ENCODE measurements at regions not wholly inside any gene's neighbourhood (a gene's known extent, or its start where the extent isn't known, plus 50 kb on each side); places are given as distances from the start of the nearest gene placed in this dataset.

- Histone ChIP-seq H3K4me1 (ENCODE audit: control insufficient read depth, insufficient read depth, low read length) (peaks cover 2% of the 10 kb centered on the region; the same call in 1 of the 2 replicates), H4K91ac (ENCODE audit: insufficient read depth, low read depth, low read length) (no peak overlapping the region), H3K9me1 (ENCODE audit: insufficient read depth, low read length) (peaks cover 4% of the 10 kb centered on the region; the same call in 1 of the 2 replicates), H4K5ac (ENCODE audit: low read depth, low read length) (no peak overlapping the region), H2AK5ac (ENCODE audit: low read depth, low read length) (no peak overlapping the region), H3K36me3 (ENCODE audit: control insufficient read depth, insufficient read depth, low read length) (no peaks in the 10 kb centered on the region), H4K20me1 (ENCODE audit: insufficient read depth, low read length) (no peaks in the 10 kb centered on the region), H3K27me3 (ENCODE audit: control insufficient read depth, insufficient read depth, low read length) (no peaks in the 10 kb centered on the region; the same call in 1 of the 2 replicates), H2AFZ (replicated peaks; ENCODE audit: low read length, poor library complexity) (no peak overlapping the region), H2BK120ac (ENCODE audit: low read depth, low read length) (no peak overlapping the region), H3K23ac (ENCODE audit: low read depth, low read length) (no peak overlapping the region), H2BK15ac (ENCODE audit: low read depth, low read length) (no peak overlapping the region), H3K4me2 (ENCODE audit: low read depth, low read length) (no peak overlapping the region), H3K18ac (ENCODE audit: low read depth, low read length) (no peak overlapping the region), H2BK5ac (ENCODE audit: low read depth, low read length, poor library complexity, severe bottlenecking) (no peak overlapping the region), H4K8ac (ENCODE audit: low read depth in 2 of 2, low read length in 2 of 2) (no peak overlapping the region), H3K14ac (replicated peaks; ENCODE audit: low read depth, low read length) (no peak overlapping the region), H3K56ac (ENCODE audit: extremely low read depth, insufficient read depth, low read length) (no peak overlapping the region), H2AK9ac (replicated peaks; ENCODE audit: low read depth, low read length, poor library complexity) (no peak overlapping the region), H3K4ac (ENCODE audit: low read depth, low read length) (no peak overlapping the region), H3K27ac (ENCODE audit: insufficient read depth, low read length) (no peak overlapping the region), H3K79me1 (ENCODE audit: low read depth in 1 of 2, low read length in 2 of 2) (no peaks in the 10 kb centered on the region), H3K4me3 (ENCODE audit: insufficient read depth, low read depth, low read length) (no peak overlapping the region), H2BK20ac (ENCODE audit: low read depth, low read length) (no peak overlapping the region), H3K9ac (ENCODE audit: low read depth, low read length) (no peak overlapping the region), H3K9me3 (ENCODE audit: control insufficient read depth, insufficient read depth, low read length) (no peaks in the 10 kb centered on the region)
- in situ Hi-C loops (cut with MboI; ENCODE audit: low sequenced_read_pairs): no loop called here
- ChIA-PET CTCF (no interaction called here), POLR2A (ENCODE audit: unreplicated experiment) (no interaction called here)
- TF ChIP-seq RAD21 (IDR thresholded peaks at IDR 0.05; ENCODE audit: low read length): no peak
- TF ChIP-seq POLR2A (IDR thresholded peaks at IDR 0.05; ENCODE audit: low read depth, low read length): no peak
- TF ChIP-seq RFX5 (IDR thresholded peaks at IDR 0.05; ENCODE audit: low read depth, low read length): no peak
- no peak for TF ChIP-seq MXI1 (IDR thresholded peaks at IDR 0.05; ENCODE audit: borderline replicate concordance, low read depth, low read length)
- no peak for TF ChIP-seq BHLHE40 (IDR thresholded peaks at IDR 0.05; ENCODE audit: low read depth, low read length)
- no peak for TF ChIP-seq CEBPB (IDR thresholded peaks at IDR 0.05; ENCODE audit: low read depth, low read length)
- no peak for TF ChIP-seq CHD1 (IDR thresholded peaks at IDR 0.05; ENCODE audit: low read depth, low read length)
- TF ChIP-seq RCOR1 (IDR thresholded peaks at IDR 0.05; ENCODE audit: insufficient replicate concordance, low read length): no peak
- TF ChIP-seq, protein P1, sequence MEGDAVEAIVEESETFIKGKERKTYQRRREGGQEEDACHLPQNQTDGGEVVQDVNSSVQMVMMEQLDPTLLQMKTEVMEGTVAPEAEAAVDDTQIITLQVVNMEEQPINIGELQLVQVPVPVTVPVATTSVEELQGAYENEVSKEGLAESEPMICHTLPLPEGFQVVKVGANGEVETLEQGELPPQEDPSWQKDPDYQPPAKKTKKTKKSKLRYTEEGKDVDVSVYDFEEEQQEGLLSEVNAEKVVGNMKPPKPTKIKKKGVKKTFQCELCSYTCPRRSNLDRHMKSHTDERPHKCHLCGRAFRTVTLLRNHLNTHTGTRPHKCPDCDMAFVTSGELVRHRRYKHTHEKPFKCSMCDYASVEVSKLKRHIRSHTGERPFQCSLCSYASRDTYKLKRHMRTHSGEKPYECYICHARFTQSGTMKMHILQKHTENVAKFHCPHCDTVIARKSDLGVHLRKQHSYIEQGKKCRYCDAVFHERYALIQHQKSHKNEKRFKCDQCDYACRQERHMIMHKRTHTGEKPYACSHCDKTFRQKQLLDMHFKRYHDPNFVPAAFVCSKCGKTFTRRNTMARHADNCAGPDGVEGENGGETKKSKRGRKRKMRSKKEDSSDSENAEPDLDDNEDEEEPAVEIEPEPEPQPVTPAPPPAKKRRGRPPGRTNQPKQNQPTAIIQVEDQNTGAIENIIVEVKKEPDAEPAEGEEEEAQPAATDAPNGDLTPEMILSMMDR (conservative IDR thresholded peaks at IDR 0.05; ENCODE audit: low read depth, low read length): no peak
- TF ChIP-seq FOS (IDR thresholded peaks at IDR 0.05; ENCODE audit: low read depth, low read length): no peak
- no peak for TF ChIP-seq SMC3 (IDR thresholded peaks at IDR 0.05; ENCODE audit: low read depth, low read length)
- no peak for TF ChIP-seq MAZ (IDR thresholded peaks at IDR 0.05; ENCODE audit: borderline replicate concordance, low read depth, low read length)
- TF ChIP-seq MAFK (IDR thresholded peaks at IDR 0.05; ENCODE audit: low read depth, low read length): no peak
- TF ChIP-seq ELK1 (IDR thresholded peaks at IDR 0.05; ENCODE audit: borderline replicate concordance, low read depth, low read length): no peak
- TF ChIP-seq, protein P2, sequence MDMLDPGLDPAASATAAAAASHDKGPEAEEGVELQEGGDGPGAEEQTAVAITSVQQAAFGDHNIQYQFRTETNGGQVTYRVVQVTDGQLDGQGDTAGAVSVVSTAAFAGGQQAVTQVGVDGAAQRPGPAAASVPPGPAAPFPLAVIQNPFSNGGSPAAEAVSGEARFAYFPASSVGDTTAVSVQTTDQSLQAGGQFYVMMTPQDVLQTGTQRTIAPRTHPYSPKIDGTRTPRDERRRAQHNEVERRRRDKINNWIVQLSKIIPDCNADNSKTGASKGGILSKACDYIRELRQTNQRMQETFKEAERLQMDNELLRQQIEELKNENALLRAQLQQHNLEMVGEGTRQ (IDR thresholded peaks at IDR 0.05; ENCODE audit: low read depth, low read length): no peak
- TF ChIP-seq NFE2L2 (IDR thresholded peaks at IDR 0.05; ENCODE audit: low read depth, low read length): no peak
- intact Hi-C loops (cut with micrococcal nuclease): no loop called here
- dilution Hi-C loops (cut with HindIII; ENCODE audit: low sequenced_read_pairs, unreplicated experiment): no loop called here
- 17% methylated on average over 1 of the region's 3 CpGs; no CpG with 5 or more reads in 1 of the 2 experiments for WGBS, 2 experiments (ENCODE audit: extremely low coverage in 2 of 2, insufficient read length in 1 of 2)
- no peak for DNase-seq
- no peak for ATAC-seq (ENCODE audit: low read depth)
- no TSS peak for BruUV-seq (replicated peaks)
Measured at GRCh38 chr6:85079761-85080160, 315.4 kb upstream of the TBX18 start.

Measured in IMR-90 (cell line).